Ureter (tissue), 1 donor: ENCODE measurements at regions not wholly inside any gene's neighbourhood (a gene's known extent, or its start where the extent isn't known, plus 50 kb on each side); places are given as distances from the start of the nearest gene placed in this dataset.

Experiments
- DNase-seq: peaks from one replicate; pipeline ENCODE4 v3.0.0-alpha.2; 2020; ENCODE audit warnings: low spot score
- donor health status: DM: yes; HTN: yes; CAD: no.

- DNase-seq: no peak
Observed at GRCh38 chr15:96415513-96416217, 85.2 kb downstream of the NR2F2 start.

- DNase-seq: no peak
Observed at GRCh38 chr15:96416218-96416933, 85.9 kb downstream of the NR2F2 start.

- no peak for DNase-seq
Observed at GRCh38 chr15:96416934-96417759, 86.6 kb downstream of the NR2F2 start.

GRCh38 chr15:96417760-96418130 is 87.2 kb downstream of the NR2F2 start:
- no peak for DNase-seq

GRCh38 chr15:96418146-96418545 is 87.6 kb downstream of the NR2F2 start:
- no peak for DNase-seq

GRCh38 chr15:96421178-96421601 is 90.7 kb downstream of the NR2F2 start:
- DNase-seq: no peak

GRCh38 chr15:96422125-96422524 is 91.6 kb downstream of the NR2F2 start:
- DNase-seq: no peak

- DNase-seq: no peak
Observed at GRCh38 chr15:96424674-96425073, 94.2 kb downstream of the NR2F2 start.

GRCh38 chr15:96428742-96429141 is 98.2 kb downstream of the NR2F2 start:
- no peak for DNase-seq

- DNase-seq: no peak
Observed at GRCh38 chr15:96431786-96432185, 101.3 kb downstream of the NR2F2 start.

GRCh38 chr15:96435022-96435421 is 104.5 kb downstream of the NR2F2 start:
- no peak for DNase-seq

- no peak for DNase-seq
Observed at GRCh38 chr15:96435841-96436240, 105.3 kb downstream of the NR2F2 start.

GRCh38 chr15:96440978-96441377 is 110.5 kb downstream of the NR2F2 start:
- DNase-seq: no peak

- DNase-seq: no peak
Observed at GRCh38 chr15:96442076-96442475, 111.6 kb downstream of the NR2F2 start.

- DNase-seq: no peak
Observed at GRCh38 chr15:96444865-96445264, 114.4 kb downstream of the NR2F2 start.

- no peak for DNase-seq
Observed at GRCh38 chr15:96448923-96449322, 118.4 kb downstream of the NR2F2 start.

- DNase-seq: no peak
Observed at GRCh38 chr15:96457841-96458240, 127.3 kb downstream of the NR2F2 start.

GRCh38 chr15:96460106-96460505 is 129.6 kb downstream of the NR2F2 start:
- no peak for DNase-seq

GRCh38 chr15:96462768-96463750 is 132.6 kb downstream of the NR2F2 start:
- DNase-seq: no peak

- no peak for DNase-seq
Observed at GRCh38 chr15:96466389-96466947, 136.0 kb downstream of the NR2F2 start.

GRCh38 chr15:96468036-96468435 is 137.5 kb downstream of the NR2F2 start:
- DNase-seq: no peak
